Ishikawa (cell line): ENCODE measurements at regions not wholly inside any gene's neighbourhood (a gene's known extent, or its start where the extent isn't known, plus 50 kb on each side); places are given as distances from the start of the nearest gene placed in this dataset.

Source experiments
- CEBPB ChIP-seq: IDR thresholded peaks from 2 replicates; pipeline ENCODE4 v1.6.1; 2012
- CREB1 ChIP-seq: IDR thresholded peaks from 2 replicates; pipeline ENCODE4 v1.6.1; 2012; ENCODE audit warnings: low read depth
- EGR1 ChIP-seq: IDR thresholded peaks from 2 replicates; pipeline ENCODE4 v1.6.1; 2012
- EP300 ChIP-seq: IDR thresholded peaks from 2 replicates; pipeline ENCODE4 v1.6.1; 2012; ENCODE audit warnings: borderline replicate concordance
- FOXM1 ChIP-seq: IDR thresholded peaks from 2 replicates; pipeline ENCODE4 v1.6.1; 2012; ENCODE audit warnings: low read depth, borderline replicate concordance
- NFIC ChIP-seq: IDR thresholded peaks from 2 replicates; pipeline ENCODE4 v1.6.1; 2012
- RAD21 ChIP-seq: IDR thresholded peaks from 2 replicates; pipeline ENCODE4 v1.6.1; 2012; ENCODE audit warnings: low read depth
- TAF1 ChIP-seq: IDR thresholded peaks from 2 replicates; pipeline ENCODE4 v1.6.1; 2012; ENCODE audit warnings: low read depth, mild to moderate bottlenecking
- TCF12 ChIP-seq: IDR thresholded peaks from 2 replicates; pipeline ENCODE4 v1.6.1; 2012; ENCODE audit warnings: low read depth
- TEAD4 ChIP-seq: IDR thresholded peaks from 2 replicates; pipeline ENCODE4 v1.6.1; 2012
- YY1 ChIP-seq: IDR thresholded peaks from 2 replicates; pipeline ENCODE4 v1.6.1; 2012; ENCODE audit warnings: low read depth
- ZBTB7A ChIP-seq: IDR thresholded peaks from 2 replicates; pipeline ENCODE4 v1.6.1; 2012; ENCODE audit warnings: low read depth
- TF ChIP-seq, protein P1 (sequence below): IDR thresholded peaks from 2 replicates; pipeline ENCODE4 v1.6.1; 2012
- TF ChIP-seq, protein P2 (sequence below): IDR thresholded peaks from 2 replicates; pipeline ENCODE4 v1.6.1; 2012
- TF ChIP-seq, protein P3 (sequence below): IDR thresholded peaks from 2 replicates; pipeline ENCODE4 v1.6.1; 2012; ENCODE audit warnings: low read depth, mild to moderate bottlenecking

DNA sequence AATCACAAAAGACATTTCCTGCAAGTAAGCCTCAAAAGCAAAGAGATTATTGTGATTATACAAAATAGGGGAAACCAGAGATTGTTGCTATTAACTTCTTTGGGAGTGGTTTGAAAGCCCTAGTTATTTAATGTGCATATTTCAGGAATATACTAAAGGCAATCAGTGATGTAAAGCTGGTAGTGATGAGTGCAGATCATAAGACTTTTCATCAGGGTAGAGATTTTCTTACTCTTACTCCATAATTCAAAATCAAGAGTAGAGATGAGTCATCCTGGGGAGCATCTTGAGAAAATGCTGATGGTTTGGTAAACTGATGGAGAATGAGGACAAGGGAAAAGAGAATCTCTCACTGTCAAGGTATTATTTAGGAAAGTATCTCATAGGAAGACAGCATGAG lies 309.5 kb downstream of the FBXO15 start:
- TF ChIP-seq NFIC (no peak), CREB1 (no peak), TCF12 (no peak), TAF1 (no peak), RAD21 (no peak), TEAD4 (no peak), YY1 (no peak), FOXM1 (no peak), EGR1 (no peak), ZBTB7A (no peak), CEBPB (no peak), EP300 (no peak)
- TF ChIP-seq, protein P1, sequence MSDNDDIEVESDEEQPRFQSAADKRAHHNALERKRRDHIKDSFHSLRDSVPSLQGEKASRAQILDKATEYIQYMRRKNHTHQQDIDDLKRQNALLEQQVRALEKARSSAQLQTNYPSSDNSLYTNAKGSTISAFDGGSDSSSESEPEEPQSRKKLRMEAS, result no peak
- TF ChIP-seq, protein P2, sequence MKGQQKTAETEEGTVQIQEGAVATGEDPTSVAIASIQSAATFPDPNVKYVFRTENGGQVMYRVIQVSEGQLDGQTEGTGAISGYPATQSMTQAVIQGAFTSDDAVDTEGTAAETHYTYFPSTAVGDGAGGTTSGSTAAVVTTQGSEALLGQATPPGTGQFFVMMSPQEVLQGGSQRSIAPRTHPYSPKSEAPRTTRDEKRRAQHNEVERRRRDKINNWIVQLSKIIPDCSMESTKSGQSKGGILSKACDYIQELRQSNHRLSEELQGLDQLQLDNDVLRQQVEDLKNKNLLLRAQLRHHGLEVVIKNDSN, result no peak
- TF ChIP-seq, protein P3, sequence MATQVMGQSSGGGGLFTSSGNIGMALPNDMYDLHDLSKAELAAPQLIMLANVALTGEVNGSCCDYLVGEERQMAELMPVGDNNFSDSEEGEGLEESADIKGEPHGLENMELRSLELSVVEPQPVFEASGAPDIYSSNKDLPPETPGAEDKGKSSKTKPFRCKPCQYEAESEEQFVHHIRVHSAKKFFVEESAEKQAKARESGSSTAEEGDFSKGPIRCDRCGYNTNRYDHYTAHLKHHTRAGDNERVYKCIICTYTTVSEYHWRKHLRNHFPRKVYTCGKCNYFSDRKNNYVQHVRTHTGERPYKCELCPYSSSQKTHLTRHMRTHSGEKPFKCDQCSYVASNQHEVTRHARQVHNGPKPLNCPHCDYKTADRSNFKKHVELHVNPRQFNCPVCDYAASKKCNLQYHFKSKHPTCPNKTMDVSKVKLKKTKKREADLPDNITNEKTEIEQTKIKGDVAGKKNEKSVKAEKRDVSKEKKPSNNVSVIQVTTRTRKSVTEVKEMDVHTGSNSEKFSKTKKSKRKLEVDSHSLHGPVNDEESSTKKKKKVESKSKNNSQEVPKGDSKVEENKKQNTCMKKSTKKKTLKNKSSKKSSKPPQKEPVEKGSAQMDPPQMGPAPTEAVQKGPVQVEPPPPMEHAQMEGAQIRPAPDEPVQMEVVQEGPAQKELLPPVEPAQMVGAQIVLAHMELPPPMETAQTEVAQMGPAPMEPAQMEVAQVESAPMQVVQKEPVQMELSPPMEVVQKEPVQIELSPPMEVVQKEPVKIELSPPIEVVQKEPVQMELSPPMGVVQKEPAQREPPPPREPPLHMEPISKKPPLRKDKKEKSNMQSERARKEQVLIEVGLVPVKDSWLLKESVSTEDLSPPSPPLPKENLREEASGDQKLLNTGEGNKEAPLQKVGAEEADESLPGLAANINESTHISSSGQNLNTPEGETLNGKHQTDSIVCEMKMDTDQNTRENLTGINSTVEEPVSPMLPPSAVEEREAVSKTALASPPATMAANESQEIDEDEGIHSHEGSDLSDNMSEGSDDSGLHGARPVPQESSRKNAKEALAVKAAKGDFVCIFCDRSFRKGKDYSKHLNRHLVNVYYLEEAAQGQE, result no peak

DNA sequence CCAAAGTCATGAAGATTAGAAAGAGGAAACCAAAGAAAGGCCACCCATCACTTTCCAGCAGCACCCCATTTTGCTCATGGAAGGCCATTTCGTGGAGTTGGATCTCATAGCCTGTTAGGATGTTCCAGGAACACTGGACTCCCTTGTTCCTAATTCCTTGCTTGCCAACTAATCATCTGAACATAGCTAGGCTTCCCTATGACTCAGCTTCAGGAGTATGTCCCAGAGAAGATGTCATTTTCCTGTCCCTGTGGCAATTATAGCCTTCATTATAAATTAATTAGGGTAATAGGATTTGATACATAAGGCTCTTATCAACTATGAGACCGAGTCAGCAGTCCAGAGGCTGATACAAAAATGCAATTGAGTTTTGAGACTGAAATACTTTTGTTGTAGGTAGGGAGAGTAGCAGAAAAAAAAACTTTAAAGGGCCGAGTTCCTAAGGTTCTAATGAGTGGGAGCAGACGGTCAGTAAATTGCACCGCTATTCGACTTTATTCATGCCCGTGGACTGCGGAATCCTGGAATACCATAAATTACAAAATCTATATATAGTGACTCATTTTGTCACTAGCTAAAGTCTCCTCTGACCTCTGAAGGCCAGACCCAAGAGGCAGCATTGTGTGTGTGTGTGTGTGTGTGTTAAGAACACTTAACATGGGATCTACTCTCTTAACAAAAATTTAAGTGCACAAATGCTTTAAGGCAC lies 311.8 kb downstream of the FBXO15 start:
- TF ChIP-seq EP300 (no peak), FOXM1 (no peak), NFIC (no peak), TEAD4 (no peak), TAF1 (no peak), YY1 (no peak), RAD21 (no peak), TCF12 (no peak), EGR1 (no peak), CEBPB (no peak), CREB1 (no peak), ZBTB7A (no peak)
- TF ChIP-seq, protein P1, result no peak
- TF ChIP-seq, protein P3, result no peak
- TF ChIP-seq, protein P2, result no peak

DNA sequence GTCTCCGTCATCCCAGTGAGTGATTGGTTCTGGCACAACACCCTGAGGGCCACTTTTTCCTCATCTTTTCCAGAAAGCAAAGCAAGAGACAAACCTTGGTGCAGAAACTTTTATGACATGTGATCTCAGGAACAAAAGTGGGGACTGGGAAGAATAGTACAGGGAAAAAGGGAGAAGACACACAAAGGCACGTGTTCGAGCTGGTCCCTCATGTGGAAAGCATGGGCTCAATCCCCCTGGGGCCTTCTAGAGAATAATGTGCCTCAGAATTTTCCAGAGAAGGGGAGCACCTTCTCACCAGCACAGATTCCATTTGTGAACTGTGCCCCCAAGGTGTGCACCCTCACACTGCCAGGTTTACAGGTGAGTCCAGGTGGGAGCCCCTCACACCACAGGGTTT lies 312.6 kb downstream of the FBXO15 start:
- TF ChIP-seq TEAD4 (no peak), EGR1 (no peak), EP300 (no peak), TAF1 (no peak), CEBPB (no peak), CREB1 (no peak), FOXM1 (no peak), TCF12 (no peak), ZBTB7A (no peak), RAD21 (no peak), YY1 (no peak), NFIC (no peak)
- TF ChIP-seq, protein P3, result no peak
- TF ChIP-seq, protein P1, result no peak
- TF ChIP-seq, protein P2, result no peak
